ENCODE measurements at regions not wholly inside any gene's neighbourhood (a gene's known extent, or its start where the extent isn't known, plus 50 kb on each side); places are given as distances from the start of the nearest gene placed in this dataset.

DNA sequence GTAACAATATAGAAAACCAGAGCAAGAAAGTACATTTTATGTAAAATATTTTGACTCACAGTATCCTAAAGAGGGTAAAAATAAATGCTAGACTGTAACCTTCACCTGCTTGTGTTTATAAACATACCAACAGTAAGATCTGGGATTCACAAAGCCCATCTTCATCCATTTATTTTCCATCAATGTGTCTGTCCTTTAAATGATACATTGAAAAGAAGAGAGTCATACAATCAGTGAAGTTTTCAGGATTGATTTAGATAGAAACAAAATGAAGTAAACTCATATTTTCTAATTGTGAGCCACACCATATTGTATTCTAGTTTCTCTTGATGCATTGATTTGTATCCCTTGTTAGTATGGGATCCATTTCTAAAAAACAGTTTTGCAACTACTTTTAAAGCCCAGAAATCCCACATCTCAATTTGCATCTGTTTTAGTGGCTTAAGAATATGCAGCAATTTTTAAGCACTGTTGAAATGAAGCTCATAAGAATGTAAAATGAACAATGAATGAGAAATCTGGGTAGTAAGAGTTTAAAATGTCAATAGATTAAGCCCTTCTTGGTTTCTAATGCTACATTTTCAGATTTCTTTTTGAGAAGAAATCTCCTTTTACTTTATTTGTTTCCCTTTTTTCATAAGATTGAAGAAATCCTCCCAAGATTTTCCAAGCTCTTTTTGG, 548.1 kb upstream of the ADGRL2 start:
- DNase-seq (ENCODE audit: low read depth in 1 of 2, low spot score in 2 of 2) (no peak), FAIRE-seq (no peak)
- H3K27me3 ChIP-seq (replicated peaks in 1 of 4; ENCODE audit: control insufficient read depth in 3 of 4, extremely low read depth in 1 of 4, insufficient read depth in 3 of 4, low read length in 3 of 4), result no peaks in the 10 kb centered on the region
- peak overlapping the region; percentile 99 for H4K5ac ChIP-seq (ENCODE audit: insufficient read length, low read depth, low read length)
- H3K56ac ChIP-seq (replicated peaks; ENCODE audit: insufficient read length, low read depth, low read length), result no peak overlapping the region
- H4K20me1 ChIP-seq (replicated peaks in 1 of 2; ENCODE audit: control insufficient read depth in 1 of 2, insufficient read depth in 2 of 2, low read length in 2 of 2), result no peaks in the 10 kb centered on the region
- ChIA-PET POLR2A (ENCODE audit: partially characterized antibody) (no interaction called here), CTCF (ENCODE audit: partially characterized antibody) (interaction anchor here (2.0 kb wide), 1 partner anchor 207 kb away, joined by 5 read pairs; no protein-coding TSS in a partner anchor)
- H2BK20ac ChIP-seq (ENCODE audit: low read length), result no peak overlapping the region
- H3K23ac ChIP-seq (ENCODE audit: insufficient read length), result no peak overlapping the region
- H3K4ac ChIP-seq (replicated peaks; ENCODE audit: insufficient read length, low read depth, low read length), result no peak overlapping the region
- peaks cover 0 to 2% of the 10 kb centered on the region in 2 experiments; a peak in 1 of 4 replicates for H3K9me3 ChIP-seq (ENCODE audit: insufficient read depth in 2 of 2, low read depth in 1 of 2, low read length in 1 of 2)
- no peak overlapping the region for H3K9ac ChIP-seq (replicated peaks in 1 of 4; ENCODE audit: extremely low read depth in 1 of 4, low read depth in 3 of 4, low read length in 3 of 4)
- no peak overlapping the region; a peak in 1 of 8 replicates for H3K4me3 ChIP-seq (ENCODE audit: extremely low read depth in 1 of 4, insufficient read depth in 2 of 4, low read depth in 3 of 4, low read length in 4 of 4)
- peaks cover 0 to 22% (median 5%) of the 10 kb centered on the region in 4 experiments; a peak in 2 of 7 replicates for H3K4me1 ChIP-seq (replicated peaks in 1 of 4; ENCODE audit: control insufficient read depth in 3 of 4, insufficient read depth in 4 of 4, low read length in 3 of 4)
- H4K8ac ChIP-seq (ENCODE audit: extremely low read depth, insufficient read depth, low read length), result no peak overlapping the region
- H3K27ac ChIP-seq (ENCODE audit: low read depth, low read length), result no peak overlapping the region
- no peak overlapping the region for H3K14ac ChIP-seq (ENCODE audit: insufficient read length)
- no peaks in the 10 kb centered on the region for H3K79me1 ChIP-seq (ENCODE audit: low read depth, low read length)
- H2BK15ac ChIP-seq (ENCODE audit: low read length), result no peak overlapping the region
- no peak overlapping the region for H4K91ac ChIP-seq (replicated peaks; ENCODE audit: insufficient read length, low read length)
- peaks cover 0 to 39% (median 0%) of the 10 kb centered on the region in 4 experiments; a peak in 2 of 8 replicates for H3K36me3 ChIP-seq (ENCODE audit: control insufficient read depth in 2 of 4, insufficient read depth in 4 of 4, low read length in 3 of 4)
- no peak overlapping the region for H2AK5ac ChIP-seq (ENCODE audit: low read depth, low read length)
- H3K79me2 ChIP-seq (ENCODE audit: control insufficient read depth in 1 of 2, insufficient read depth in 2 of 2, low read length in 2 of 2), result no peaks in the 10 kb centered on the region; a peak in 1 of 4 replicates
- no peak overlapping the region for H2BK5ac ChIP-seq (ENCODE audit: low read depth, low read length)
- H3K18ac ChIP-seq (ENCODE audit: extremely low read depth, low read length), result no peak overlapping the region
- H2AFZ ChIP-seq (ENCODE audit: low read length), result no peak overlapping the region
- no peak overlapping the region for H2BK120ac ChIP-seq (replicated peaks; ENCODE audit: low read depth, low read length)
- H2BK12ac ChIP-seq (ENCODE audit: low read depth, low read length), result no peak overlapping the region
- peak overlapping the region in 1 of 2 experiments; percentile 10; a peak in 2 of 4 replicates for H3K4me2 ChIP-seq (ENCODE audit: insufficient read depth in 1 of 2, low read depth in 2 of 2, low read length in 2 of 2)
- no peaks in the 10 kb centered on the region; the same call in 1 of the 2 replicates for H3K23me2 ChIP-seq (ENCODE audit: low read depth, low read length)
- TF ChIP-seq CHD2 (IDR thresholded peaks at IDR 0.05; ENCODE audit: low read length), result no peak
- no peak for TF ChIP-seq TEAD4 (IDR thresholded peaks at IDR 0.05; ENCODE audit: low read depth, low read length)
- TF ChIP-seq BCL11A (IDR thresholded peaks at IDR 0.05; ENCODE audit: low read depth in 2 of 2, low read length in 2 of 2), result no peak
- TF ChIP-seq, protein P1, sequence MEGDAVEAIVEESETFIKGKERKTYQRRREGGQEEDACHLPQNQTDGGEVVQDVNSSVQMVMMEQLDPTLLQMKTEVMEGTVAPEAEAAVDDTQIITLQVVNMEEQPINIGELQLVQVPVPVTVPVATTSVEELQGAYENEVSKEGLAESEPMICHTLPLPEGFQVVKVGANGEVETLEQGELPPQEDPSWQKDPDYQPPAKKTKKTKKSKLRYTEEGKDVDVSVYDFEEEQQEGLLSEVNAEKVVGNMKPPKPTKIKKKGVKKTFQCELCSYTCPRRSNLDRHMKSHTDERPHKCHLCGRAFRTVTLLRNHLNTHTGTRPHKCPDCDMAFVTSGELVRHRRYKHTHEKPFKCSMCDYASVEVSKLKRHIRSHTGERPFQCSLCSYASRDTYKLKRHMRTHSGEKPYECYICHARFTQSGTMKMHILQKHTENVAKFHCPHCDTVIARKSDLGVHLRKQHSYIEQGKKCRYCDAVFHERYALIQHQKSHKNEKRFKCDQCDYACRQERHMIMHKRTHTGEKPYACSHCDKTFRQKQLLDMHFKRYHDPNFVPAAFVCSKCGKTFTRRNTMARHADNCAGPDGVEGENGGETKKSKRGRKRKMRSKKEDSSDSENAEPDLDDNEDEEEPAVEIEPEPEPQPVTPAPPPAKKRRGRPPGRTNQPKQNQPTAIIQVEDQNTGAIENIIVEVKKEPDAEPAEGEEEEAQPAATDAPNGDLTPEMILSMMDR (IDR thresholded peaks at IDR 0.05; ENCODE audit: control extremely low read depth in 1 of 3, insufficient read depth in 1 of 3, low read depth in 1 of 3, low read length in 3 of 3), result no peak
- no peak for TF ChIP-seq ATF3 (IDR thresholded peaks at IDR 0.05; ENCODE audit: insufficient read depth, low read depth, low read length)
- TF ChIP-seq POLR2A (IDR thresholded peaks at IDR 0.05; ENCODE audit: control extremely low read depth in 1 of 2, low read depth in 2 of 2, low read length in 2 of 2), result no peak
- TF ChIP-seq BACH1 (IDR thresholded peaks at IDR 0.05; ENCODE audit: low read length), result no peak
- TF ChIP-seq SIN3A (conservative IDR thresholded peaks at IDR 0.05 in 1 of 2, IDR thresholded peaks at IDR 0.05 in 1 of 2; ENCODE audit: low read depth in 1 of 2, low read length in 2 of 2), result no peak
- no peak for TF ChIP-seq NANOG (IDR thresholded peaks at IDR 0.05; ENCODE audit: insufficient read depth, low read depth, low read length, poor library complexity, severe bottlenecking)
- TF ChIP-seq RBBP5 (IDR thresholded peaks at IDR 0.05; ENCODE audit: borderline replicate concordance, low read depth, low read length), result no peak
- TF ChIP-seq MAFK (IDR thresholded peaks at IDR 0.05; ENCODE audit: low read depth, low read length), result no peak

All from H1 (cell line).